PC-9 (cell line): ENCODE measurements at regions not wholly inside any gene's neighbourhood (a gene's known extent, or its start where the extent isn't known, plus 50 kb on each side); places are given as distances from the start of the nearest gene placed in this dataset.

Experiments used
- CTCF ChIP-seq: fragments of 200-600 bp; sonication (generic); conservative IDR thresholded peaks from 2 replicates; pipeline ENCODE4 v1.6.1; 2017; ENCODE audit warnings: mixed run types, antibody characterized with exemption, mild to moderate bottlenecking, moderate library complexity
- EZH2 ChIP-seq: fragments of 200-600 bp; sonication (generic); IDR thresholded peaks from 2 replicates; pipeline ENCODE4 v1.8.0; 2017; ENCODE audit warnings: antibody characterized with exemption, low read depth

- TF ChIP-seq EZH2 (no peak), CTCF (no peak)
These were observed 327.5 kb upstream of the MEOX2 start for GRCh38 chr7:16014031-16014430.
